ENCODE measurements at regions not wholly inside any gene's neighbourhood (a gene's known extent, or its start where the extent isn't known, plus 50 kb on each side); places are given as distances from the start of the nearest gene placed in this dataset.

GRCh38 chr14:51167587-51168214 is 72.3 kb upstream of the TMX1 start:
- TF ChIP-seq CTCF (IDR thresholded peaks at IDR 0.05; ENCODE audit: poor library complexity) (no peak), EZH2phosphoT487 (IDR thresholded peaks at IDR 0.05; ENCODE audit: low read depth, severe bottlenecking, unreplicated experiment) (no peak), EZH2 (IDR thresholded peaks at IDR 0.05; ENCODE audit: borderline replicate concordance) (no peak)

Data from hepatocyte (in vitro differentiated cells).